ENCODE measurements at regions not wholly inside any gene's neighbourhood (a gene's known extent, or its start where the extent isn't known, plus 50 kb on each side); places are given as distances from the start of the nearest gene placed in this dataset.
A peak's percentile ranks its signal among the peaks of the same experiment; 100 is the strongest.

DNA sequence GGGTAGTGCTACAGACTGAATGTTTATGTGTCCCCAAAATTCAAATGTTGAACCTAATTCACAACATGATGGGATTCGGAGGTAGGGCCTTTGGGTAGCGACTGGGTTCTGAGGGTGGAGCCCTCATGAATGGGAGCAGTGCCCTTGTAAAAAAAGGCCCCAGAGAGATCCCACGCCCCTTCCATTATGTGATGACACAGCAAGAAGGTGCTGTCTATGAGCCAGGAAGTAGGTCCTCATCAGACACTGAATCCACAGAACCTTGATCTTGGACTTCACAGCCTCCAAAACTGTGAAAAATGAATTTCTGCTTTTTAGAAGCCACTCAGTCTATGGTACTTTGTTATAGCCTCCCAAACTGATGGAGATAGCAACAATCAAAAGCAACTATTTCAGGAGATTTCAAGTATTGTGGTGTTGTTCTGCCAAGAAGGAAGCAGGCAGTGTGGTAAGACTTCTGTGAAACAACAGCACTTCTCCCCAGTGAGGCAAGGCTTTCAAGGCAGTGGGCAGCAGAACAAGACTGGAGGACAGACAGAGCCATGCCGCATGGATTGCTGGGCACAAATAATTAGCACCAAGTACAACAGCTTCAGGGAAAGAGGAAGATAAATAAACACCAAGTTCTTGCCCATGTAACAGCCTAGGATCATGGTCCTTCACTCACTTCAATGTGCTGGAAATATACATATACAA lies 76.1 kb downstream of the OR2K2 start:
- ATAC-seq: no peak
- TF ChIP-seq ZFP3 (CRISPR knock-in tag; IDR thresholded peaks at IDR 0.05) (no peak), GLIS3 (CRISPR knock-in tag; IDR thresholded peaks at IDR 0.05) (no peak)

DNA sequence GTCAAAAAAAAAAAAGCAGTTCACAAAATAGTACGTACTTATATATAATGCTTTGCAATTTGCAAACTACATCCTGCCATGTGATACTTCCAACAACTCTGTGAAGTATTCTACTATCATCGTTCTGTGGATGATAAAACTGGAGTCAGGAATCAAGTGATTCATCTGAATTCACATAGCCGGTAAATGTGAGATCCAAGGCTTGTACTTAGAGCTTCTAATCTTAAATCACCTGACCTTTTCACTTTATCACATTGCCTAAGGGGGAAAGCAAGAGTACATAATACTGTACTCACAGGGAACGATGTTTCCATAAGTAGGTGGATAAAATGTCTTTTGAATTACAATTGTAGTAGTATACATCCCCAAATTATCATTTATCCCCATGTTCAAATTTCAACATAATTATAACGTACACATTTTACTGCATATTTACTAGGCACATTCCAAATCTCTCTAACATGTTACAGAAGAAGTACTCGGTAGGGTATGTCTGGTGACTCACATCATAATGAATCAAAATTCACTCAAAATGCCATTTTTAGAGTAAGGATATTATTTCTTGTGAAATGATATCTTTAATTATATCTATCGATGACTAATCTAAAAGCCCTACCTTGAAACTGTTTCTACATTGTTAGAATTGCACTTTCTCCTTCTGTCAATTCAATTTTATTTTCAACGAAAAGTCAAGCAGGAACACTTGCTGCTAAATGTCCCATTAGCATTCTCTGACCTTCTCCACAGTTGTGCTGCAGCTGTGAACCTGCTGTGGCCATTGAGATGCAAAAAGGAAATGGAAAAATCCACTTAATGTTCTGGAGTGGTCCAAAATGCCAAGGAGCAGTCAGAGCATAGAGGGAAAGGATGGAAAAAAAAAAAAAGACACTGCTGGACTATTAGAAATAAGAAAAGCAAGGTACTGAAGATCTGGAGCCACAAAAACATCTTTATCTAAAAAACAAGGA lies 78.9 kb downstream of the OR2K2 start:
- TF ChIP-seq CSDC2 (CRISPR knock-in tag; IDR thresholded peaks at IDR 0.05) (no peak), ISL1 (CRISPR knock-in tag; IDR thresholded peaks at IDR 0.05) (peak; percentile 90)
- ATAC-seq: peak; percentile 60

DNA sequence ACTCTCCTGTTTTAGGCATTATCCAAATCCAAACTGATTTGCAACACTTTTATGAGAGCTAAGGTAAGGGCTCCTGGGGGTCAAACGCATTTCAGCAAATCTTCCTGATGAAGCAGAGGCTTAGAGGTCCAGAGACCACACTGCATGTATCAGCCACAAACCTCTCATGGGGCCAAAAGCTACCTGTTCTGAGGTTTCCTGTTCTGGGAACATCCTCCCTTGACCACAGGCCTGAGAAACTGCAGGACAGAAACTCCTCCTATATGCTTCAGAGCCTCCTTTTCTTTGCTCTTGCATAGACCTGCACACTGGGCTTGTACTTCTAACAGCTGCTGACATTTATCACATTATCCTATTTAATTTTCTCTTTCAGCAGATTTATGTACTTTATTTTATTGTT lies 92.6 kb downstream of the OR2K2 start:
- TF ChIP-seq RARB (CRISPR knock-in tag; IDR thresholded peaks at IDR 0.05) (no peak), TCF4 (CRISPR knock-in tag; IDR thresholded peaks at IDR 0.05; ENCODE audit: borderline replicate concordance) (no peak), CSDC2 (CRISPR knock-in tag; IDR thresholded peaks at IDR 0.05) (no peak), ZNF70 (CRISPR knock-in tag; IDR thresholded peaks at IDR 0.05) (no peak), SNAI2 (CRISPR knock-in tag; IDR thresholded peaks at IDR 0.05) (no peak), ZFP30 (CRISPR knock-in tag; IDR thresholded peaks at IDR 0.05) (no peak), BACH2 (CRISPR knock-in tag; IDR thresholded peaks at IDR 0.05; ENCODE audit: borderline replicate concordance) (no peak), OSR1 (CRISPR knock-in tag; IDR thresholded peaks at IDR 0.05) (no peak), ISL1 (CRISPR knock-in tag; IDR thresholded peaks at IDR 0.05) (no peak), ZNF565 (CRISPR knock-in tag; conservative IDR thresholded peaks at IDR 0.05; ENCODE audit: low read depth) (no peak), ZNF8 (CRISPR knock-in tag; IDR thresholded peaks at IDR 0.05) (no peak), ZFP3 (CRISPR knock-in tag; IDR thresholded peaks at IDR 0.05) (no peak), ARNTL (CRISPR knock-in tag; IDR thresholded peaks at IDR 0.05; ENCODE audit: borderline replicate concordance, low read depth) (no peak), TOX (CRISPR knock-in tag; IDR thresholded peaks at IDR 0.05; ENCODE audit: borderline replicate concordance) (no peak)
- TF ChIP-seq, protein P1, sequence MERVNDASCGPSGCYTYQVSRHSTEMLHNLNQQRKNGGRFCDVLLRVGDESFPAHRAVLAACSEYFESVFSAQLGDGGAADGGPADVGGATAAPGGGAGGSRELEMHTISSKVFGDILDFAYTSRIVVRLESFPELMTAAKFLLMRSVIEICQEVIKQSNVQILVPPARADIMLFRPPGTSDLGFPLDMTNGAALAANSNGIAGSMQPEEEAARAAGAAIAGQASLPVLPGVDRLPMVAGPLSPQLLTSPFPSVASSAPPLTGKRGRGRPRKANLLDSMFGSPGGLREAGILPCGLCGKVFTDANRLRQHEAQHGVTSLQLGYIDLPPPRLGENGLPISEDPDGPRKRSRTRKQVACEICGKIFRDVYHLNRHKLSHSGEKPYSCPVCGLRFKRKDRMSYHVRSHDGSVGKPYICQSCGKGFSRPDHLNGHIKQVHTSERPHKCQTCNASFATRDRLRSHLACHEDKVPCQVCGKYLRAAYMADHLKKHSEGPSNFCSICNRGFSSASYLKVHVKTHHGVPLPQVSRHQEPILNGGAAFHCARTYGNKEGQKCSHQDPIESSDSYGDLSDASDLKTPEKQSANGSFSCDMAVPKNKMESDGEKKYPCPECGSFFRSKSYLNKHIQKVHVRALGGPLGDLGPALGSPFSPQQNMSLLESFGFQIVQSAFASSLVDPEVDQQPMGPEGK (CRISPR knock-in tag; IDR thresholded peaks at IDR 0.05; ENCODE audit: borderline replicate concordance): no peak
- TF ChIP-seq, protein P2, sequence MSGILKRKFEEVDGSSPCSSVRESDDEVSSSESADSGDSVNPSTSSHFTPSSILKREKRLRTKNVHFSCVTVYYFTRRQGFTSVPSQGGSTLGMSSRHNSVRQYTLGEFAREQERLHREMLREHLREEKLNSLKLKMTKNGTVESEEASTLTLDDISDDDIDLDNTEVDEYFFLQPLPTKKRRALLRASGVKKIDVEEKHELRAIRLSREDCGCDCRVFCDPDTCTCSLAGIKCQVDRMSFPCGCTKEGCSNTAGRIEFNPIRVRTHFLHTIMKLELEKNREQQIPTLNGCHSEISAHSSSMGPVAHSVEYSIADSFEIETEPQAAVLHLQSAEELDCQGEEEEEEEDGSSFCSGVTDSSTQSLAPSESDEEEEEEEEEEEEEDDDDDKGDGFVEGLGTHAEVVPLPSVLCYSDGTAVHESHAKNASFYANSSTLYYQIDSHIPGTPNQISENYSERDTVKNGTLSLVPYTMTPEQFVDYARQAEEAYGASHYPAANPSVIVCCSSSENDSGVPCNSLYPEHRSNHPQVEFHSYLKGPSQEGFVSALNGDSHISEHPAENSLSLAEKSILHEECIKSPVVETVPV (CRISPR knock-in tag; IDR thresholded peaks at IDR 0.05): no peak
- TF ChIP-seq, protein P3, sequence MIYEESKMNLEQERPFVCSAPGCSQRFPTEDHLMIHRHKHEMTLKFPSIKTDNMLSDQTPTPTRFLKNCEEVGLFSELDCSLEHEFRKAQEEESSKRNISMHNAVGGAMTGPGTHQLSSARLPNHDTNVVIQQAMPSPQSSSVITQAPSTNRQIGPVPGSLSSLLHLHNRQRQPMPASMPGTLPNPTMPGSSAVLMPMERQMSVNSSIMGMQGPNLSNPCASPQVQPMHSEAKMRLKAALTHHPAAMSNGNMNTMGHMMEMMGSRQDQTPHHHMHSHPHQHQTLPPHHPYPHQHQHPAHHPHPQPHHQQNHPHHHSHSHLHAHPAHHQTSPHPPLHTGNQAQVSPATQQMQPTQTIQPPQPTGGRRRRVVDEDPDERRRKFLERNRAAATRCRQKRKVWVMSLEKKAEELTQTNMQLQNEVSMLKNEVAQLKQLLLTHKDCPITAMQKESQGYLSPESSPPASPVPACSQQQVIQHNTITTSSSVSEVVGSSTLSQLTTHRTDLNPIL (CRISPR knock-in tag; IDR thresholded peaks at IDR 0.05; ENCODE audit: low read depth): no peak
- no peak; the same call in 1 of the 3 replicates for ATAC-seq

DNA sequence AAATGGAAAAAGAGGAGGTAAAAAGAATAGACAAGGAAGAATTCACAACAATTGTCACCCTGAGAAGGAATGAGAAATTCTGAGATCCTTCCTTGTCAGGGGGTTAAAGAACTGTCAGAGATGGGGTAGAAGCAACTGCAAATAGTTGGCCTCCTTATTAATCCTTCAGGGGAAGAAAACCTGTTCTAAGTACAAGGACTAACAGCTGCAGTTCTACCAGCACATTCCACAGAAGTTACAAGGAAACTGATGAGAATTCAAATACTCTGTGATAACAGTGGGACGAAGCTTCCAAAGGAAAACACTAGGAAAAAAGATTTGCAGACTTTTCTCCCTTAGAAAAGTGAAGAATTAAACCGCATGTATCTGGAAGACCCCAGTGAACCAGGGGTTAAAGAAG lies 93.7 kb downstream of the OR2K2 start:
- no peak for TF ChIP-seq TCF4 (CRISPR knock-in tag; IDR thresholded peaks at IDR 0.05; ENCODE audit: borderline replicate concordance)
- no peak for TF ChIP-seq GLIS3 (CRISPR knock-in tag; IDR thresholded peaks at IDR 0.05)
- TF ChIP-seq SNAI2 (CRISPR knock-in tag; IDR thresholded peaks at IDR 0.05): no peak
- no peak for TF ChIP-seq ZNF565 (CRISPR knock-in tag; conservative IDR thresholded peaks at IDR 0.05; ENCODE audit: low read depth)
- TF ChIP-seq CSDC2 (CRISPR knock-in tag; IDR thresholded peaks at IDR 0.05): no peak
- no peak for ATAC-seq

DNA sequence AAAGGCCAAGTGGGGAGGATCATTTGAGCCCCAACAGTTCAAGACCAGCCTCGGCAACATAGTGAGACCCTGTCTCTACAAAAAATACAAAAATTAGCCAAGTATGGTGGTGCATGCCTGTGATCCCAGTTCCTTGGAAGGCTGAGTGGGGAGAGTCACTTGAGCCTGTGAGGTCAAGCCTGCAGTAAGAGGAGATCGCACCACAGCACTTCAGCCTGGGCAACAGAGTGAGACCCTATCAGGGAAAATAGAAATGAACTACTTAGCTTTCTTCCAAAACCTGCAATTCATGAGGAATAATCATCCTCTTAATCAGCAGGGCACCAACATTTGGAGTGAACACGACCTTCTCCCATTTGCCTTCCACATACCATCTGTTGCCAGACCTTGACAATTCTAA lies 96.1 kb downstream of the OR2K2 start:
- TF ChIP-seq, protein P2 (CRISPR knock-in tag; IDR thresholded peaks at IDR 0.05): no peak
- no peak for ATAC-seq

All from SK-N-SH treated with all-trans-retinoic acid at 6 μM for 48 hours (cell line).